BE2C (cell line): ENCODE measurements at regions not wholly inside any gene's neighbourhood (a gene's known extent, or its start where the extent isn't known, plus 50 kb on each side); places are given as distances from the start of the nearest gene placed in this dataset.
"Not testable (repeated sequence)": the region's sequence is repeated elsewhere in the genome, so short reads cannot be mapped to it uniquely, and the experiment has no call there.

ENCODE experiments used
- DNase-seq: peaks from one replicate; pipeline ENCODE4 v3.0.0-alpha.2; 2020
- H3K27me3 ChIP-seq: fragments of 250-450 bp; sonication (Bioruptor Pico); 2 replicates; pipeline ENCODE4 v1.5.1; 2020; ENCODE audit warnings: mild to moderate bottlenecking
- H3K36me3 ChIP-seq: fragments of 250-450 bp; sonication (Bioruptor Pico); 2 replicates; pipeline ENCODE4 v1.5.1; 2020; ENCODE audit warnings: mild to moderate bottlenecking
- H3K4me1 ChIP-seq: fragments of 250-450 bp; sonication (Bioruptor Pico); 2 replicates; pipeline ENCODE4 v1.5.1; 2020
- H3K4me3 ChIP-seq: 2 replicates; pipeline ENCODE4 v1.5.1; 2011; ENCODE audit warnings: low read depth, low read length
- H3K9me3 ChIP-seq: fragments of 250-450 bp; sonication (Bioruptor Pico); 2 replicates; pipeline ENCODE4 v1.5.1; 2020
- TF ChIP-seq, protein P1 (sequence below): IDR thresholded peaks from 2 replicates; pipeline ENCODE4 v1.5.1; 2012; ENCODE audit warnings: mild to moderate bottlenecking, low read depth, low read length

DNA sequence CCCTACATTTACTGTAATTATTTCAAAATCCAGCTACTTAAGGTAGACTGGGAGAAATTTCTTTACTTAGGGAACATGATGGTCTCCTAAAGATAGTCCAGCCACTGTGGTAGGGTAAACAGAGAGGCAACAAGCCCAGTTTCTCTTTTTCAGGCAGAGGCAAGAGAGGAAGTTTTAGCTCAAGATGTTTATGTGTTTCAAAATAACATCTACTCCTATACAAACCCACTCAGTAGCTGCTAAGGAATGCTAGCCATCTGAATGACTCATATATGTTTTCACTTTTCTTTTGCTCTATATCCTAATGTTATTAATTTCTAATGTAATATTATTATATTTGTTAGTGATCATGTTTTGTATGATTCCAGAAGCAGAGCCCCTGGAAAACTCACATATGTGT is 856.6 kb downstream of the PLA2G4A start:
- Histone ChIP-seq H3K4me1 (peaks cover 19% of the 10 kb centered on the region), H3K4me3 (no peak overlapping the region), H3K36me3 (0 out of 2 replicates have a peak, but pooled peaks cover 3% of the 10 kb centered on the region), H3K9me3 (no peaks in the 10 kb centered on the region), H3K27me3 (no peaks in the 10 kb centered on the region)
- DNase-seq = no peak
- TF ChIP-seq, protein P1, sequence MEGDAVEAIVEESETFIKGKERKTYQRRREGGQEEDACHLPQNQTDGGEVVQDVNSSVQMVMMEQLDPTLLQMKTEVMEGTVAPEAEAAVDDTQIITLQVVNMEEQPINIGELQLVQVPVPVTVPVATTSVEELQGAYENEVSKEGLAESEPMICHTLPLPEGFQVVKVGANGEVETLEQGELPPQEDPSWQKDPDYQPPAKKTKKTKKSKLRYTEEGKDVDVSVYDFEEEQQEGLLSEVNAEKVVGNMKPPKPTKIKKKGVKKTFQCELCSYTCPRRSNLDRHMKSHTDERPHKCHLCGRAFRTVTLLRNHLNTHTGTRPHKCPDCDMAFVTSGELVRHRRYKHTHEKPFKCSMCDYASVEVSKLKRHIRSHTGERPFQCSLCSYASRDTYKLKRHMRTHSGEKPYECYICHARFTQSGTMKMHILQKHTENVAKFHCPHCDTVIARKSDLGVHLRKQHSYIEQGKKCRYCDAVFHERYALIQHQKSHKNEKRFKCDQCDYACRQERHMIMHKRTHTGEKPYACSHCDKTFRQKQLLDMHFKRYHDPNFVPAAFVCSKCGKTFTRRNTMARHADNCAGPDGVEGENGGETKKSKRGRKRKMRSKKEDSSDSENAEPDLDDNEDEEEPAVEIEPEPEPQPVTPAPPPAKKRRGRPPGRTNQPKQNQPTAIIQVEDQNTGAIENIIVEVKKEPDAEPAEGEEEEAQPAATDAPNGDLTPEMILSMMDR = no peak

DNA sequence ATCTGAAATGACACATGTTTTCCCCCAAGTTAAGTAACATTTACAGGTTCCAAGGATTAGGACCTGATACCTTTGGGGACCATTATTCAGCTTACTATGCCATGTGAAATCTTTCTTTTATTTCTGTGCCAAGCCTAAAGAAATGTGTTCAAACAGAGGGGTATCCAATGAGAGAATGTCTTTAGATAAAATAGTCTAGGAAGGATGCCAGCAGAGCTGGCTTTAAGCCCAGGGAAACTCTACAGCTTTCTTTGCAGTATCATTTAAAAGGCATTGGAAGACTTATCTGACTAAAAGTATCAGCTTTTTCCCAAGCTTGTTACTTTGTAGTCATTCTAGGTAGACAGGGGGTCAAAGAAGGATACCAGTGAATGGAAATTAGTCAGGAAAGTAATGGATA is 860.4 kb downstream of the PLA2G4A start:
- TF ChIP-seq, protein P1 = no peak
- Histone ChIP-seq H3K9me3 (no peaks in the 10 kb centered on the region), H3K4me3 (no peak overlapping the region), H3K36me3 (0 out of 2 replicates have a peak, but pooled peaks cover 3% of the 10 kb centered on the region), H3K4me1 (peaks cover 11% of the 10 kb centered on the region; the same call in 1 of the 2 replicates), H3K27me3 (no peaks in the 10 kb centered on the region)
- DNase-seq = no peak

DNA sequence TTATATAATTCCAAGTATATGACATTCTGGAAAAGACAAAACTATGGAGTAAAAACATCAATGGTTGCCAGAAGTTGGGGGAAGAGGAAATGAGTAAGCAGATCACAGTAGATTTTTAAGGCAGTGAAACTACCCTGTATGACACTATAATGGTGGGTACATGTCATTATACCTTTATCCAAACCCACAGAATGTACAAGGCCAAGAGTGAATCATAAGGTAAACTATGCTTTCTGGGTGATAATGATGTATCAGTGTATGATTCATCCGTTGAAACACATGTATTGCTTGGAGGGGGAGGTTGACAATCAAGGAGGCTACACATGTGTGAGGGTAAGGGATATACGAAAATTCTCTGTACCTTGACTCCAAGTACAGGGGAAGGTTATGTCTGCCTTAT is 862.7 kb downstream of the PLA2G4A start:
- TF ChIP-seq, protein P1 = no peak
- H3K27me3 ChIP-seq = no peaks in the 10 kb centered on the region
- DNase-seq = no peak
- peaks cover 8% of the 10 kb centered on the region; the same call in 1 of the 2 replicates for H3K4me1 ChIP-seq
- no peak overlapping the region for H3K4me3 ChIP-seq
- 0 out of 2 replicates have a peak, but pooled peaks cover 3% of the 10 kb centered on the region for H3K36me3 ChIP-seq
- H3K9me3 ChIP-seq = no peaks in the 10 kb centered on the region

DNA sequence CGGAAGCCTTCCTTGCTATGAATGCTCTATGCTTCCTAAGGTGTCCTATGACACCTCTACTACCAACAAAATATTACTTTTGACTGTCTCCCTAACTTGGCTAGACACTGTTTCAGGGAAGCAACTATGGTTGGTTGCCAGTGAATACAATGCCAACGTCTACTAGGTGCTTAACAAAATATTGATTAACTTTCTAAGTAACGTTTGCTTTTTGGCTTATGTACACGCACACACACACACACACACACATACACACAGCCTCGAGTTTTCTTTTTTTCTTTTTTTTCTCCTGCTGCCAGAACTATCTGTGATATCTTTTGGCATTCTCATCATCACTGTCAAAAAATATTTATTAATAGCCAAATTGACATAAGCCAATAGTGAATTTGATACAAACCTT is 864.0 kb downstream of the PLA2G4A start:
- no peak for DNase-seq
- Histone ChIP-seq H3K9me3 (no peaks in the 10 kb centered on the region), H3K36me3 (0 out of 2 replicates have a peak, but pooled peaks cover 3% of the 10 kb centered on the region), H3K4me3 (no peak overlapping the region), H3K27me3 (no peaks in the 10 kb centered on the region), H3K4me1 (peaks cover 6% of the 10 kb centered on the region; the same call in 1 of the 2 replicates)
- TF ChIP-seq, protein P1 = no peak

DNA sequence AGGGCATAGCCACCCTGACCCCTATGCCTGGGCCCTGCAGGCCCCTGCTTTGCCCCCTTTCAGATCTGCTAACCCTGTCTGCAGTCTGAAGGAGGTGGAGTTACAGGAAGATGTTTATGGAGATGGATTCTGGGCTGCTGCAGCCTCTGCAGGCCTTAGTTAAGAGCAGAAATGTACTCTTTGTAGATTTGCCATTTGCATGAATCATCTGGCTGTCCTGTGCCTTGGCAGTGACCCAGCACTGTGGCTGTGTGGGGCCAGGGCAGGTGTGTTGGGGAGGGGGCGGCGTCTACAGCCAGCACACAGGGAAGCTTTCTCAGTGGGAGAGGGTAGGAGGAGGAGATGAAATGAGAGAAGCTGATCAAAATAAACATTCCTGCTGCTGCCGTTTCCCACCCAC is 867.3 kb downstream of the PLA2G4A start:
- no peaks in the 10 kb centered on the region for H3K36me3 ChIP-seq
- no peak overlapping the region for H3K4me3 ChIP-seq
- no peaks in the 10 kb centered on the region for H3K9me3 ChIP-seq
- H3K4me1 ChIP-seq = no peaks in the 10 kb centered on the region
- TF ChIP-seq, protein P1 = no peak
- no peaks in the 10 kb centered on the region for H3K27me3 ChIP-seq
- DNase-seq = peak; percentile 58

DNA sequence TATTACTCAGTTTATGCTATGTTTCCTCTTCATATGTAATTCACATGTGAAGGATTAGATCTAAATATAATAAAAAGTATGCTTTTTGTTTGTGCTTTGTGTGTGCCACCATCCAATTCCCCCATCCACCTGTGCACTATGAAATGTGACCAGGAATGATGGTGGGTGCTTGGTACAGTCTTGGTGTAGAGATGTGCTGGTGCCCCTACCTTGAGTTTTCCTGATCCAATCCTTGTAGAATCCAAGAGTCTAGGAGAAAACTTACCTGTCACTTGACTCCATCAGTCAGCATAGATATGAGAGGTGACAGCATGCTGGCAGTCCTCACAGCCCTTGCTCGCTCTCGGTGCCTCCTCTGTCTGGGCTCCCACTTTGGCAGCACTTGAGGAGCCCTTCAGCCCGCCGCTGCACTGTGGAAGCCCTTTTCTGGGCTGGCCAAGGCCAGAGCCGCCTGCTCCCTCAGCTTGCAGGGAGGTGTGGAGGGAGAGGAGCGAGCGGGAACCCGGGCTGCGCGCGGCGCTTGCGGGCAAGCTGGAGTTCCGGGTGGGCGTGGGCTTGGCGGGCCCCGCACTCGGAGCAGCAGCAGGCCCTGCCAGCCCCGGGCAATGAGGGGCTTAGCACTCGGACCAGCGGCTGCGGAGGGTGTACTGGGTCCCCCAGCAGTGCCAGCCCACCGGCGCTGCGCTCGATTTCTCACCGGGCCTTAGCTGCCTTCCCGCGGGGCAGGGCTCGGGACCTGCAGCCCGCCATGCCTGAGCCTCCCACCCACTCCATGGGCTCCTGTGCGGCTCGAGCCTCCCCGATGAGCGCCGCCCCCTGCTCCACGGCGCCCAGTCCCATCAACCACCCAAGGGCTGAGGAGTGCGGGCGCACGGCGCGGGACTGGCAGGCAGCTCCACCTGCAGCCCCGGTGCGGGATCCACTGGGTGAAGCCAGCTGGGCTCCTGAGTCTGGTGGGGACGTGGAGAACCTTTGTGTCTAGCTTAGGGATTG is 874.7 kb downstream of the PLA2G4A start:
- H3K4me1 ChIP-seq, H3K9me3 ChIP-seq, DNase-seq, H3K4me3 ChIP-seq, H3K27me3 ChIP-seq, H3K36me3 ChIP-seq: not testable (repeated sequence)
